ENCODE measurements at regions not wholly inside any gene's neighbourhood (a gene's known extent, or its start where the extent isn't known, plus 50 kb on each side); places are given as distances from the start of the nearest gene placed in this dataset.

GRCh38 chr11:92406472-92406871 is 181.9 kb downstream of the FAT3 start:
- no peaks in the 10 kb centered on the region for H3K36me3 ChIP-seq
- DNase-seq (ENCODE audit: low spot score), result no peak

GRCh38 chr11:92409355-92409754 is 184.7 kb downstream of the FAT3 start:
- no peak for TF ChIP-seq CTCF (IDR thresholded peaks at IDR 0.05)

More at GRCh38 chr11:92406472-92406871, 181.9 kb downstream of the FAT3 start:
- no peak overlapping the region for H3K4me3 ChIP-seq
- H3K27me3 ChIP-seq, result no peaks in the 10 kb centered on the region
- H3K9me3 ChIP-seq, result no peaks in the 10 kb centered on the region
- H3K4me1 ChIP-seq, result no peaks in the 10 kb centered on the region
- no peak overlapping the region for H3K27ac ChIP-seq
- TF ChIP-seq CTCF (IDR thresholded peaks at IDR 0.05), result no peak

GRCh38 chr11:92409956-92410355 is 185.3 kb downstream of the FAT3 start:
- Histone ChIP-seq H3K4me1 (no peaks in the 10 kb centered on the region), H3K36me3 (no peaks in the 10 kb centered on the region), H3K27ac (no peak overlapping the region), H3K4me3 (no peak overlapping the region), H3K9me3 (no peaks in the 10 kb centered on the region), H3K27me3 (no peaks in the 10 kb centered on the region)
- DNase-seq (ENCODE audit: low spot score), result no peak
- no peak for TF ChIP-seq CTCF (IDR thresholded peaks at IDR 0.05)

More at GRCh38 chr11:92409355-92409754, 184.7 kb downstream of the FAT3 start:
- no peaks in the 10 kb centered on the region for H3K27me3 ChIP-seq
- H3K27ac ChIP-seq, result no peak overlapping the region
- H3K9me3 ChIP-seq, result no peaks in the 10 kb centered on the region
- DNase-seq (ENCODE audit: low spot score), result no peak
- H3K4me3 ChIP-seq, result no peak overlapping the region
- no peaks in the 10 kb centered on the region for H3K4me1 ChIP-seq
- H3K36me3 ChIP-seq, result no peaks in the 10 kb centered on the region

- TF ChIP-seq CTCF (IDR thresholded peaks at IDR 0.05), result no peak
- no peaks in the 10 kb centered on the region for H3K27me3 ChIP-seq
- no peak overlapping the region for H3K4me3 ChIP-seq
- no peak for DNase-seq (ENCODE audit: low spot score)
- H3K9me3 ChIP-seq, result no peaks in the 10 kb centered on the region
- H3K4me1 ChIP-seq, result no peaks in the 10 kb centered on the region
- no peak overlapping the region for H3K27ac ChIP-seq
- no peaks in the 10 kb centered on the region for H3K36me3 ChIP-seq
Observed at GRCh38 chr11:92410526-92410925, 185.9 kb downstream of the FAT3 start.

- no peaks in the 10 kb centered on the region for H3K9me3 ChIP-seq
- no peaks in the 10 kb centered on the region for H3K27me3 ChIP-seq
- H3K36me3 ChIP-seq, result no peaks in the 10 kb centered on the region
- no peak for DNase-seq (ENCODE audit: low spot score)
- H3K4me3 ChIP-seq, result no peak overlapping the region
- TF ChIP-seq CTCF (IDR thresholded peaks at IDR 0.05), result no peak
- no peaks in the 10 kb centered on the region for H3K4me1 ChIP-seq
- no peak overlapping the region for H3K27ac ChIP-seq
Observed at GRCh38 chr11:92411431-92411830, 186.8 kb downstream of the FAT3 start.

- Histone ChIP-seq H3K36me3 (no peaks in the 10 kb centered on the region), H3K4me1 (no peaks in the 10 kb centered on the region), H3K4me3 (no peak overlapping the region), H3K9me3 (no peaks in the 10 kb centered on the region), H3K27me3 (no peaks in the 10 kb centered on the region), H3K27ac (no peak overlapping the region)
- no peak for DNase-seq (ENCODE audit: low spot score)
- TF ChIP-seq CTCF (IDR thresholded peaks at IDR 0.05), result no peak
Observed at GRCh38 chr11:92413757-92414513, 189.3 kb downstream of the FAT3 start.

All from right atrium auricular region (tissue), 2 donors.